K562 (cell line): ENCODE measurements at regions not wholly inside any gene's neighbourhood (a gene's known extent, or its start where the extent isn't known, plus 50 kb on each side); places are given as distances from the start of the nearest gene placed in this dataset.

ENCODE experiments used
- ATAC-seq: fragments of 200-7000 bp; cut with Tn5 transposase; 3 replicates; pipeline ENCODE4 v1.9.1; 2020; ENCODE audit warnings: moderate library complexity
- BruUV-seq: library from RNA; stranded (reverse); fragments of 400-500 nt; replicated peaks from 2 replicates; lab custom pipeline; 2021; lab: Mats Ljungman, UMichigan
- CTCF ChIA-PET: fragments of 300-600 bp; formaldehyde crosslinking; extraction: SDS; loops from one replicate; lab custom pipeline; 2021; ENCODE audit warnings: low intra/inter-chr PET ratio; lab: Yijun Ruan, JAX
- POLR2A ChIA-PET: fragments of 300-600, 350-650 bp; sonication (Branson Sonifier 250); formaldehyde crosslinking; extraction: SDS; loops from one replicate; lab custom pipeline; 2021; ENCODE audit warnings: antibody characterized with exemption, inconsistent platforms; lab: Yijun Ruan, JAX
- DNase-seq, 4 experiments: peaks; one replicate each; pipeline versions ENCODE4 v3.0.0 to v3.0.0-alpha.2; 2011 to 2018; ENCODE audit warnings: low spot score in 3 of 4, mixed read lengths in 3 of 4; ENCODE audit errors: extremely low read depth in 1 of 4
- FAIRE-seq: peaks from 2 replicates; lab custom pipeline; 2011; peaks lifted over from hg19 to GRCh38; lab: Jason Lieb, UNC
- H2AFZ ChIP-seq: 2 replicates; pipeline ENCODE4 v1.6.0; 2011; ENCODE audit warnings: low read depth, low read length, control low read depth, inconsistent platforms
- H3K27ac ChIP-seq: fragments of 200-600 bp; 3 replicates; pipeline ENCODE4 v1.8.0; 2011; ENCODE audit warnings: low read depth, mild to moderate bottlenecking, control low read depth, inconsistent platforms, low read length, moderate library complexity, mixed read lengths; ENCODE audit errors: extremely low read depth
- H3K27me3 ChIP-seq, 2 experiments: fragments of 300-600 bp in 1 of 2; 2 replicates in 1 of 2; 3 replicates in 1 of 2; pipeline versions ENCODE4 v1.6.0 to v1.8.0; 2011; ENCODE audit warnings: inconsistent platforms in 2 of 2, low read length in 2 of 2, mild to moderate bottlenecking in 1 of 2, mixed read lengths in 1 of 2, moderate library complexity in 1 of 2; ENCODE audit not compliant: control insufficient read depth in 2 of 2, insufficient read depth in 2 of 2
- H3K36me3 ChIP-seq: fragments of 300-600 bp; 3 replicates; pipeline ENCODE4 v1.8.0; 2011; ENCODE audit warnings: mild to moderate bottlenecking, low read length, inconsistent platforms; ENCODE audit not compliant: control insufficient read depth, insufficient read depth
- H3K4me1 ChIP-seq, 2 experiments: fragments of 200-600 bp in 1 of 2; replicated peaks in 1 of 2; 2 replicates in 1 of 2; 3 replicates in 1 of 2; pipeline versions ENCODE4 v1.5.1 to v1.8.0; 2011; ENCODE audit warnings: inconsistent platforms in 2 of 2, low read length in 2 of 2, mild to moderate bottlenecking in 1 of 2, mixed read lengths in 1 of 2, moderate library complexity in 1 of 2; ENCODE audit not compliant: control insufficient read depth in 2 of 2, insufficient read depth in 2 of 2
- H3K4me2 ChIP-seq: 2 replicates; pipeline ENCODE4 v1.6.1; 2011; ENCODE audit warnings: low read length, control low read depth, inconsistent platforms, mixed read lengths; ENCODE audit not compliant: insufficient read depth
- H3K4me3 ChIP-seq: fragments of 200-600 bp; sonication (generic), shearing (Covaris generic); 2 replicates; pipeline ENCODE4 v1.5.1; 2016; ENCODE audit warnings: control low read depth, inconsistent platforms
- H3K79me2 ChIP-seq: fragments of 200-600 bp; 3 replicates; pipeline ENCODE4 v1.8.0; 2011; ENCODE audit warnings: low read length, inconsistent platforms; ENCODE audit not compliant: control insufficient read depth, insufficient read depth
- H3K9ac ChIP-seq, 2 experiments: 2 replicates each; pipeline versions ENCODE4 v1.6.0 to v1.6.1; 2011; ENCODE audit warnings: low read depth in 2 of 2, low read length in 2 of 2, control low read depth in 1 of 2, inconsistent platforms in 1 of 2, mild to moderate bottlenecking in 1 of 2, mixed read lengths in 1 of 2; ENCODE audit not compliant: insufficient read depth in 1 of 2
- H3K9me1 ChIP-seq: one replicate; pipeline ENCODE4 v1.6.0; 2011; ENCODE audit warnings: inconsistent platforms, mild to moderate bottlenecking, low read length, moderate library complexity; ENCODE audit not compliant: control insufficient read depth, insufficient read depth
- H3K9me3 ChIP-seq: replicated peaks from 2 replicates; pipeline ENCODE4 v1.5.1; 2011; ENCODE audit warnings: low read depth, low read length, inconsistent platforms; ENCODE audit not compliant: control insufficient read depth, insufficient read depth
- H4K20me1 ChIP-seq: replicated peaks from 2 replicates; pipeline ENCODE4 v1.6.1; 2011; ENCODE audit warnings: low read length, inconsistent platforms, mixed read lengths; ENCODE audit not compliant: control insufficient read depth, insufficient read depth
- CBX1 ChIP-seq: sonication (generic); IDR thresholded peaks from 2 replicates; pipeline ENCODE4 v1.6.1; 2016; ENCODE audit warnings: antibody characterized with exemption, low read depth, mild to moderate bottlenecking
- KLF16 ChIP-seq: IDR thresholded peaks from 2 replicates; pipeline ENCODE4 v1.6.1; 2016; ENCODE audit warnings: antibody characterized with exemption
- POLR2AphosphoS2 ChIP-seq: IDR thresholded peaks from 2 replicates; pipeline ENCODE4 v1.6.1; 2012; ENCODE audit warnings: low read length, improper control_type of control experiment
- ZNF696 ChIP-seq: fragments of 250-450 bp; sonication (Bioruptor Pico); conservative IDR thresholded peaks from 2 replicates; pipeline ENCODE4 v1.4.0; 2020; ENCODE audit warnings: mild to moderate bottlenecking, moderate library complexity
- WGBS: fragments of 100-300 bp; shearing (Covaris generic); methylation state at CpG from one replicate; pipeline ENCODE4 v1.1.6; 2016; ENCODE audit warnings: low coverage, mixed read lengths; ENCODE audit not compliant: insufficient coverage; ENCODE audit errors: missing lambda C conversion rate; 5-methylcytosine and 5-hydroxymethylcytosine counted together
- in situ Hi-C: fragments of 300-500 bp; cut with MboI; formaldehyde crosslinking; loops from 4 replicates; pipeline ENCODE4 v1.15.0; 2018; ENCODE audit warnings: inconsistent platforms, mixed read lengths
- intact Hi-C: fragments of 100-400 bp; cut with micrococcal nuclease; formaldehyde crosslinking; loops from 2 replicates; pipeline ENCODE4 v1.14.2; 2022
- TF ChIP-seq, protein P1 (sequence below), 3 experiments: fragments of 200-800 bp in 1 of 3; fragments of 250-450 bp in 1 of 3; fragments of 450-650 bp in 1 of 3; sonication (Bioruptor Pico) in 1 of 3; sonication (Bioruptor generic) in 1 of 3; formaldehyde crosslinking in 1 of 3; IDR thresholded peaks; 2 replicates each; pipeline versions ENCODE4 v1.6.1 to v1.8.0; 2016 to 2022; ENCODE audit warnings: mild to moderate bottlenecking in 2 of 3, missing genetic modification characterization in 2 of 3, missing compliant biosample characterization in 1 of 3, moderate library complexity in 1 of 3

DNA sequence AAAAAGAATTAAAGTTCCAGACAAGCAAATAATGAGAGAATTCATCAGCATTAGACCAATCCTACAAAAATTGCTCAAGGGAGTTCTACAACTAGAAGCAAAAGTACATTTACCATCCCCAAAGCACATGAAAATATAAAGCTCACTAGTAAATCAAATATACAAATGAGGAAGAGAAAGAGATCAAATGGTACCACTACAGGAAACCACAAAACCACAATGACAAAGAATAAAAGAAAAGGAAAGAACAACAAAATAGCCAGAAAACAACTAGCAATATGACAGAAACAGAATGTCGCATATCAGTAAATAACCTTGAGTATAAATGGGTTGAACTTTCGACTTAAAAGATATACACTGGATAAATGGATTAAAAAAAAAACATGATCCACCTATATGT, 739.0 kb downstream of the DTWD2 start:
- ChIA-PET POLR2A (no interaction called here), CTCF (no interaction called here)
- no peaks in the 10 kb centered on the region for H3K79me2 ChIP-seq
- H4K20me1 ChIP-seq: no peaks in the 10 kb centered on the region
- H3K4me2 ChIP-seq: no peak overlapping the region
- no peaks in the 10 kb centered on the region for H3K36me3 ChIP-seq
- no TSS peak for BruUV-seq
- H3K9me1 ChIP-seq: no peaks in the 10 kb centered on the region
- H3K27ac ChIP-seq: no peak overlapping the region
- no peaks in the 10 kb centered on the region for H3K9me3 ChIP-seq
- in situ Hi-C loops: no loop called here
- no peak for ATAC-seq
- no peak for DNase-seq
- 0% methylated on average over 2 of the region's 2 CpGs for WGBS
- intact Hi-C loops: no loop called here
- no peak overlapping the region for H3K4me3 ChIP-seq
- no peak overlapping the region for H2AFZ ChIP-seq
- no peak for FAIRE-seq
- H3K9ac ChIP-seq: no peak overlapping the region
- TF ChIP-seq CBX1 (no peak), KLF16 (no peak), ZNF696 (CRISPR knock-in tag) (no peak), POLR2AphosphoS2 (no peak)
- TF ChIP-seq, protein P1, sequence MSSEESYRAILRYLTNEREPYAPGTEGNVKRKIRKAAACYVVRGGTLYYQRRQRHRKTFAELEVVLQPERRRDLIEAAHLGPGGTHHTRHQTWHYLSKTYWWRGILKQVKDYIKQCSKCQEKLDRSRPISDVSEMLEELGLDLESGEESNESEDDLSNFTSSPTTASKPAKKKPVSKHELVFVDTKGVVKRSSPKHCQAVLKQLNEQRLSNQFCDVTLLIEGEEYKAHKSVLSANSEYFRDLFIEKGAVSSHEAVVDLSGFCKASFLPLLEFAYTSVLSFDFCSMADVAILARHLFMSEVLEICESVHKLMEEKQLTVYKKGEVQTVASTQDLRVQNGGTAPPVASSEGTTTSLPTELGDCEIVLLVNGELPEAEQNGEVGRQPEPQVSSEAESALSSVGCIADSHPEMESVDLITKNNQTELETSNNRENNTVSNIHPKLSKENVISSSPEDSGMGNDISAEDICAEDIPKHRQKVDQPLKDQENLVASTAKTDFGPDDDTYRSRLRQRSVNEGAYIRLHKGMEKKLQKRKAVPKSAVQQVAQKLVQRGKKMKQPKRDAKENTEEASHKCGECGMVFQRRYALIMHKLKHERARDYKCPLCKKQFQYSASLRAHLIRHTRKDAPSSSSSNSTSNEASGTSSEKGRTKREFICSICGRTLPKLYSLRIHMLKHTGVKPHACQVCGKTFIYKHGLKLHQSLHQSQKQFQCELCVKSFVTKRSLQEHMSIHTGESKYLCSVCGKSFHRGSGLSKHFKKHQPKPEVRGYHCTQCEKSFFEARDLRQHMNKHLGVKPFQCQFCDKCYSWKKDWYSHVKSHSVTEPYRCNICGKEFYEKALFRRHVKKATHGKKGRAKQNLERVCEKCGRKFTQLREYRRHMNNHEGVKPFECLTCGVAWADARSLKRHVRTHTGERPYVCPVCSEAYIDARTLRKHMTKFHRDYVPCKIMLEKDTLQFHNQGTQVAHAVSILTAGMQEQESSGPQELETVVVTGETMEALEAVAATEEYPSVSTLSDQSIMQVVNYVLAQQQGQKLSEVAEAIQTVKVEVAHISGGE (CRISPR knock-in tag; IDR thresholded peaks at IDR 0.05): no peak
- TF ChIP-seq, all 486 proteins: peak for 0
- no peaks in the 10 kb centered on the region for H3K27me3 ChIP-seq
- H3K4me1 ChIP-seq: no peaks in the 10 kb centered on the region
